H1 (cell line): ENCODE measurements at regions not wholly inside any gene's neighbourhood (a gene's known extent, or its start where the extent isn't known, plus 50 kb on each side); places are given as distances from the start of the nearest gene placed in this dataset.

Experiments used
- CTCF ChIA-PET: fragments of 300-600 bp; sonication (Branson Sonifier 250); formaldehyde crosslinking; loops from one replicate; lab custom pipeline; 2021; ENCODE audit not compliant: partially characterized antibody; lab: Charles Lee
- POLR2A ChIA-PET: fragments of 300-600 bp; sonication (Branson Sonifier 250); formaldehyde crosslinking; loops from one replicate; lab custom pipeline; 2021; ENCODE audit warnings: inconsistent platforms; ENCODE audit not compliant: partially characterized antibody; lab: Charles Lee
- DNase-seq, 2 experiments: peaks; one replicate each; pipeline versions ENCODE4 v3.0.0 to v3.0.0-alpha.2; 2010 to 2022; ENCODE audit warnings: low spot score in 2 of 2, low read depth in 1 of 2, mixed read lengths in 1 of 2
- FAIRE-seq: peaks from 2 replicates; lab custom pipeline; 2011; peaks lifted over from hg19 to GRCh38; lab: Jason Lieb, UNC
- H2AFZ ChIP-seq: 2 replicates; pipeline ENCODE4 v1.8.1; 2012; ENCODE audit warnings: low read length, inconsistent platforms
- H2AK5ac ChIP-seq: 2 replicates; pipeline ENCODE4 v1.6.1; 2013; ENCODE audit warnings: low read depth, low read length
- H2BK120ac ChIP-seq: replicated peaks from 2 replicates; pipeline ENCODE3; 2013; ENCODE audit warnings: low read depth, low read length, inconsistent platforms
- H2BK12ac ChIP-seq: 2 replicates; pipeline ENCODE4 v1.6.1; 2013; ENCODE audit warnings: low read depth, low read length
- H2BK15ac ChIP-seq: 2 replicates; pipeline ENCODE4 v1.6.1; 2013; ENCODE audit warnings: low read length
- H2BK20ac ChIP-seq: 2 replicates; pipeline ENCODE4 v1.6.1; 2013; ENCODE audit warnings: low read length
- H2BK5ac ChIP-seq: 2 replicates; pipeline ENCODE4 v1.6.1; 2013; ENCODE audit warnings: low read depth, low read length
- H3K14ac ChIP-seq: 2 replicates; pipeline ENCODE4 v1.6.1; 2013; ENCODE audit warnings: inconsistent platforms; ENCODE audit not compliant: insufficient read length
- H3K18ac ChIP-seq: 2 replicates; pipeline ENCODE4 v1.6.1; 2013; ENCODE audit warnings: low read length; ENCODE audit errors: extremely low read depth
- H3K23ac ChIP-seq: 2 replicates; pipeline ENCODE4 v1.6.1; 2013; ENCODE audit warnings: inconsistent platforms; ENCODE audit not compliant: insufficient read length
- H3K23me2 ChIP-seq: 2 replicates; pipeline ENCODE4 v1.6.1; 2013; ENCODE audit warnings: low read depth, low read length
- H3K27ac ChIP-seq: 2 replicates; pipeline ENCODE4 v1.6.1; 2011; ENCODE audit warnings: low read depth, low read length, inconsistent platforms
- H3K27me3 ChIP-seq, 4 experiments: replicated peaks in 1 of 4; 1 replicate in 1 of 4; 2 replicates in 3 of 4; pipeline versions ENCODE4 v1.6.1 to v1.8.1; 2011 to 2013; ENCODE audit warnings: low read length in 3 of 4, mild to moderate bottlenecking in 3 of 4, inconsistent platforms in 2 of 4, mixed read lengths in 2 of 4, moderate library complexity in 1 of 4; ENCODE audit not compliant: control insufficient read depth in 3 of 4, insufficient read depth in 3 of 4; ENCODE audit errors: extremely low read depth in 1 of 4
- H3K36me3 ChIP-seq, 4 experiments: 2 replicates each; pipeline versions ENCODE4 v1.6.1 to v1.8.1; 2011 to 2013; ENCODE audit warnings: mild to moderate bottlenecking in 4 of 4, low read length in 3 of 4, moderate library complexity in 2 of 4, control low read depth in 1 of 4, inconsistent platforms in 1 of 4; ENCODE audit not compliant: insufficient read depth in 4 of 4, control insufficient read depth in 2 of 4
- H3K4ac ChIP-seq: replicated peaks from 2 replicates; pipeline ENCODE3; 2013; ENCODE audit warnings: low read length, low read depth, mixed read lengths, inconsistent platforms; ENCODE audit not compliant: insufficient read length
- H3K4me1 ChIP-seq, 4 experiments: replicated peaks in 1 of 4; 1 replicate in 1 of 4; 2 replicates in 3 of 4; pipeline versions ENCODE4 v1.6.1 to v1.8.1; 2011 to 2013; ENCODE audit warnings: low read length in 3 of 4, inconsistent platforms in 2 of 4, mixed read lengths in 1 of 4; ENCODE audit not compliant: insufficient read depth in 4 of 4, control insufficient read depth in 3 of 4
- H3K4me2 ChIP-seq, 2 experiments: 2 replicates each; pipeline versions ENCODE4 v1.6.1 to v1.8.1; 2011 to 2013; ENCODE audit warnings: low read depth in 2 of 2, low read length in 2 of 2, control low read depth in 1 of 2, inconsistent platforms in 1 of 2, mild to moderate bottlenecking in 1 of 2; ENCODE audit not compliant: insufficient read depth in 1 of 2
- H3K4me3 ChIP-seq, 4 experiments: fragments of 200-600, 300-600 bp in 1 of 4; sonication (generic), shearing (Covaris generic), sonication (Bioruptor Twin) in 1 of 4; 2 replicates each; pipeline versions ENCODE4 v1.5.1 to v1.8.1; 2011 to 2016; ENCODE audit warnings: low read length in 4 of 4, low read depth in 3 of 4, control low read depth in 2 of 4, inconsistent platforms in 2 of 4, mild to moderate bottlenecking in 2 of 4, mixed read lengths in 1 of 4, moderate library complexity in 1 of 4; ENCODE audit not compliant: insufficient read depth in 2 of 4; ENCODE audit errors: extremely low read depth in 1 of 4
- H3K56ac ChIP-seq: replicated peaks from 2 replicates; pipeline ENCODE3; 2013; ENCODE audit warnings: low read depth, mild to moderate bottlenecking, mixed read lengths, low read length, inconsistent platforms; ENCODE audit not compliant: insufficient read length
- H3K79me1 ChIP-seq: 2 replicates; pipeline ENCODE4 v1.6.1; 2013; ENCODE audit warnings: low read depth, low read length, control low read depth
- H3K79me2 ChIP-seq, 2 experiments: 2 replicates each; pipeline versions ENCODE4 v1.6.1 to v1.8.1; 2012 to 2013; ENCODE audit warnings: low read length in 2 of 2, mild to moderate bottlenecking in 2 of 2, inconsistent platforms in 1 of 2; ENCODE audit not compliant: insufficient read depth in 2 of 2, control insufficient read depth in 1 of 2
- H3K9ac ChIP-seq, 4 experiments: replicated peaks in 1 of 4; 1 replicate in 1 of 4; 2 replicates in 3 of 4; pipeline versions ENCODE4 v1.6.1 to v1.8.1; 2011 to 2013; ENCODE audit warnings: low read depth in 3 of 4, low read length in 3 of 4, control low read depth in 2 of 4, mild to moderate bottlenecking in 2 of 4, moderate library complexity in 2 of 4, inconsistent platforms in 1 of 4; ENCODE audit errors: extremely low read depth in 1 of 4
- H3K9me3 ChIP-seq, 2 experiments: 2 replicates each; pipeline versions ENCODE4 v1.6.1 to v1.8.1; 2012 to 2013; ENCODE audit warnings: mild to moderate bottlenecking in 2 of 2, moderate library complexity in 2 of 2, control low read depth in 1 of 2, inconsistent platforms in 1 of 2, low read depth in 1 of 2, low read length in 1 of 2, mixed read lengths in 1 of 2; ENCODE audit not compliant: insufficient read depth in 2 of 2
- H4K20me1 ChIP-seq, 2 experiments: replicated peaks in 1 of 2; 2 replicates each; pipeline versions ENCODE3 to v1.8.1; 2011 to 2013; ENCODE audit warnings: inconsistent platforms in 2 of 2, low read length in 2 of 2, mild to moderate bottlenecking in 1 of 2; ENCODE audit not compliant: insufficient read depth in 2 of 2, control insufficient read depth in 1 of 2
- H4K5ac ChIP-seq: 2 replicates; pipeline ENCODE4 v1.6.1; 2013; ENCODE audit warnings: low read length, low read depth, mixed read lengths, inconsistent platforms; ENCODE audit not compliant: insufficient read length
- H4K8ac ChIP-seq: 2 replicates; pipeline ENCODE4 v1.8.0; 2013; ENCODE audit warnings: mild to moderate bottlenecking, moderate library complexity, low read length, inconsistent platforms; ENCODE audit not compliant: insufficient read depth; ENCODE audit errors: extremely low read depth
- H4K91ac ChIP-seq: replicated peaks from 2 replicates; pipeline ENCODE3; 2013; ENCODE audit warnings: low read length, mixed read lengths, inconsistent platforms; ENCODE audit not compliant: insufficient read length
- HDAC6 ChIP-seq: IDR thresholded peaks from one replicate; pipeline ENCODE4 v1.7.1; 2012; ENCODE audit warnings: low read depth, mild to moderate bottlenecking, inconsistent platforms, low read length, moderate library complexity
- PHF8 ChIP-seq: fragments of 200-600 bp; sonication (generic); conservative IDR thresholded peaks from 2 replicates; pipeline ENCODE4 v1.7.1; 2012; ENCODE audit warnings: low read depth, mild to moderate bottlenecking, inconsistent platforms, low read length, moderate library complexity
- POLR2AphosphoS5 ChIP-seq: IDR thresholded peaks from 2 replicates; pipeline ENCODE4 v1.6.1; 2011; ENCODE audit warnings: low read depth, low read length
- RNF2 ChIP-seq: fragments of 200-900, 300-1000 bp; sonication (generic); IDR thresholded peaks from 2 replicates; pipeline ENCODE4 v1.7.1; 2016; ENCODE audit warnings: borderline replicate concordance, low read depth, mild to moderate bottlenecking, antibody characterized with exemption, low read length; ENCODE audit not compliant: poor library complexity, severe bottlenecking; ENCODE audit errors: missing control alignments
- ZNF274 ChIP-seq: IDR thresholded peaks from 2 replicates; pipeline ENCODE4 v1.7.0; 2012; ENCODE audit warnings: low read length, borderline replicate concordance; ENCODE audit errors: extremely low read depth

- H3K4me1 ChIP-seq = no peaks in the 10 kb centered on the region
- H3K9me3 ChIP-seq = no peaks in the 10 kb centered on the region
- no peak overlapping the region for H3K9ac ChIP-seq
- H4K8ac ChIP-seq = no peak overlapping the region
- CTCF ChIA-PET = no interaction called here
- H3K4me3 ChIP-seq = no peak overlapping the region
- H3K23ac ChIP-seq = no peak overlapping the region
- H3K4me2 ChIP-seq = no peak overlapping the region
- H3K4ac ChIP-seq = no peak overlapping the region
- H3K18ac ChIP-seq = no peak overlapping the region
- no peaks in the 10 kb centered on the region for H3K79me2 ChIP-seq
- H2BK5ac ChIP-seq = no peak overlapping the region
- H2AFZ ChIP-seq = no peak overlapping the region
- no peak overlapping the region for H4K5ac ChIP-seq
- H3K14ac ChIP-seq = no peak overlapping the region
- no peak for DNase-seq
- H2BK120ac ChIP-seq = no peak overlapping the region
- H3K79me1 ChIP-seq = no peaks in the 10 kb centered on the region
- H2BK12ac ChIP-seq = no peak overlapping the region
- TF ChIP-seq ZNF274 (no peak), RNF2 (no peak), HDAC6 (no peak), POLR2AphosphoS5 (no peak), PHF8 (no peak)
- H2BK15ac ChIP-seq = no peak overlapping the region
- no peak overlapping the region for H4K91ac ChIP-seq
- no peaks in the 10 kb centered on the region for H3K23me2 ChIP-seq
- no peak overlapping the region for H3K27ac ChIP-seq
- FAIRE-seq = no peak
- H3K56ac ChIP-seq = no peak overlapping the region
- H4K20me1 ChIP-seq = no peaks in the 10 kb centered on the region
- POLR2A ChIA-PET = no interaction called here
- H2BK20ac ChIP-seq = no peak overlapping the region
- H3K27me3 ChIP-seq = no peaks in the 10 kb centered on the region
- H3K36me3 ChIP-seq = no peaks in the 10 kb centered on the region
- H2AK5ac ChIP-seq = no peak overlapping the region
Observed at GRCh38 chr5:68681929-68682328, 411.9 kb upstream of the SLC30A5 start.
